Transverse colon (tissue), 4 donors: ENCODE measurements at regions not wholly inside any gene's neighbourhood (a gene's known extent, or its start where the extent isn't known, plus 50 kb on each side); places are given as distances from the start of the nearest gene placed in this dataset.

ENCODE experiments used
- DNase-seq: peaks from one replicate; pipeline ENCODE4 v3.0.0-alpha.2; 2019
- H3K27ac ChIP-seq, 4 donors: fragments of 200-600 bp; sonication (generic); 2 replicates each; pipeline ENCODE4 v1.5.1; 2016 to 2018; ENCODE audit warnings: inconsistent platforms in 4 of 4
- H3K27me3 ChIP-seq: fragments of 200-600 bp; sonication (generic); 2 replicates; pipeline ENCODE4 v1.5.1; 2017; ENCODE audit warnings: inconsistent platforms
- H3K36me3 ChIP-seq, 4 donors: fragments of 200-600 bp; sonication (generic); 2 replicates each; pipeline ENCODE4 v1.5.1; 2017 to 2019; ENCODE audit warnings: inconsistent platforms in 4 of 4
- H3K4me1 ChIP-seq, 4 donors: fragments of 200-600 bp; sonication (generic); 2 replicates each; pipeline ENCODE4 v1.5.1; 2017 to 2020; ENCODE audit warnings: inconsistent platforms in 4 of 4
- H3K4me3 ChIP-seq, 4 donors: fragments of 200-600 bp; sonication (generic); 1 replicate in 1 of 4; 2 replicates in 3 of 4; pipeline versions ENCODE4 v1.5.1 to v1.6.1; 2017 to 2019; ENCODE audit warnings: inconsistent platforms in 4 of 4
- H3K9me3 ChIP-seq, 2 donors: fragments of 200-600 bp; sonication (generic); 2 replicates each; pipeline ENCODE4 v1.5.1; 2017 to 2019; ENCODE audit warnings: inconsistent platforms in 2 of 2
- EP300 ChIP-seq: sonication (generic); formaldehyde crosslinking; IDR thresholded peaks from one replicate; pipeline ENCODE4 v1.6.1; 2017; ENCODE audit warnings: antibody characterized with exemption, low read depth
- POLR2A ChIP-seq: fragments of 450-650 bp; IDR thresholded peaks from one replicate; pipeline ENCODE4 v1.6.1; 2016; ENCODE audit warnings: antibody characterized with exemption, mild to moderate bottlenecking, moderate library complexity
- POLR2AphosphoS5 ChIP-seq, 3 donors: sonication (generic); formaldehyde crosslinking; IDR thresholded peaks; one replicate each; pipeline ENCODE4 v1.6.1; 2016; ENCODE audit warnings: antibody characterized with exemption in 3 of 3
- whole genome bisulfite sequencing, 2 donors: methylation state at CpG; one replicate each; pipeline ENCODE4 v1.1.5; 2018; ENCODE audit warnings: low coverage in 1 of 2; 5-methylcytosine and 5-hydroxymethylcytosine counted together
- in situ Hi-C, 4 donors: fragments of 200-750 bp; cut with MboI; loops; one replicate each; pipeline versions ENCODE4 v1.15.0 to v1.15.1; 2017; ENCODE audit warnings: low sequenced_read_pairs in 3 of 4, low pct_ligation_motif_present in 1 of 4, low pct_unique_long_range_greater_than_20kb in 1 of 4
- intact Hi-C: fragments of 100-400 bp; cut with DNase I; formaldehyde crosslinking; loops from one replicate; pipeline ENCODE4 v1.15.1; 2023; ENCODE audit warnings: low total_unique reads
- TF ChIP-seq, protein P1 (sequence below), 5 experiments: fragments of 200-600 bp in 3 of 5; fragments of 450-650 bp in 2 of 5; sonication (generic) in 3 of 5; IDR thresholded peaks; 1 replicate in 2 of 5; 2 replicates in 3 of 5; pipeline ENCODE4 v1.5.1; 2016 to 2017; ENCODE audit warnings: antibody characterized with exemption in 5 of 5, inconsistent platforms in 3 of 5, mild to moderate bottlenecking in 2 of 5, moderate library complexity in 1 of 5

DNA sequence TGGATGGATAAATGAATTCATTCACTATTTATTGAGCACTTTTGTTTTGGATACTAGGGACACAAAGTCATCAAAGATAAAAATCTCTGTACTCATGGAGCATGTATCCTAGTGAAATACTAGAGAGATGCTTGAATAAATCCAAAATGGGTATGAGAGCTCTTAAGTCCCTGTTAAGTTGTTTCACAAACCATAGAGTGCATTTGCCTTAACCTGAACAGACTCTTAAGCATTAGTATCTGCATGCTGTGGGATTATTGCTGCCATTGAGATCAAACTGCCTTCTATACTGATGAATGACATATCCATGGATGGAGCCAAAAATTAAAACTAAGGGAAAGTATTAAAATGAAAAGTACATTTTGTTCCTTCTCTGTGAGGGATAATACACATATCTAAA lies 206.5 kb upstream of the KRR1 start:
- TF ChIP-seq EP300 (no peak), POLR2A (no peak), POLR2AphosphoS5 (IDR thresholded peaks at IDR 0.05) (no peak)
- TF ChIP-seq, protein P1, sequence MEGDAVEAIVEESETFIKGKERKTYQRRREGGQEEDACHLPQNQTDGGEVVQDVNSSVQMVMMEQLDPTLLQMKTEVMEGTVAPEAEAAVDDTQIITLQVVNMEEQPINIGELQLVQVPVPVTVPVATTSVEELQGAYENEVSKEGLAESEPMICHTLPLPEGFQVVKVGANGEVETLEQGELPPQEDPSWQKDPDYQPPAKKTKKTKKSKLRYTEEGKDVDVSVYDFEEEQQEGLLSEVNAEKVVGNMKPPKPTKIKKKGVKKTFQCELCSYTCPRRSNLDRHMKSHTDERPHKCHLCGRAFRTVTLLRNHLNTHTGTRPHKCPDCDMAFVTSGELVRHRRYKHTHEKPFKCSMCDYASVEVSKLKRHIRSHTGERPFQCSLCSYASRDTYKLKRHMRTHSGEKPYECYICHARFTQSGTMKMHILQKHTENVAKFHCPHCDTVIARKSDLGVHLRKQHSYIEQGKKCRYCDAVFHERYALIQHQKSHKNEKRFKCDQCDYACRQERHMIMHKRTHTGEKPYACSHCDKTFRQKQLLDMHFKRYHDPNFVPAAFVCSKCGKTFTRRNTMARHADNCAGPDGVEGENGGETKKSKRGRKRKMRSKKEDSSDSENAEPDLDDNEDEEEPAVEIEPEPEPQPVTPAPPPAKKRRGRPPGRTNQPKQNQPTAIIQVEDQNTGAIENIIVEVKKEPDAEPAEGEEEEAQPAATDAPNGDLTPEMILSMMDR (IDR thresholded peaks at IDR 0.05): no peak
- H3K36me3 ChIP-seq: no peaks in the 10 kb centered on the region
- no peak overlapping the region for H3K27ac ChIP-seq
- H3K4me3 ChIP-seq: no peak overlapping the region
- no peaks in the 10 kb centered on the region for H3K27me3 ChIP-seq
- H3K4me1 ChIP-seq: peaks cover 5 to 26% (median 12%) of the 10 kb centered on the region in 4 donors
- in situ Hi-C loops (no loop called here), intact Hi-C loops (no loop called here)
- no peaks in the 10 kb centered on the region for H3K9me3 ChIP-seq
- no peak for DNase-seq

DNA sequence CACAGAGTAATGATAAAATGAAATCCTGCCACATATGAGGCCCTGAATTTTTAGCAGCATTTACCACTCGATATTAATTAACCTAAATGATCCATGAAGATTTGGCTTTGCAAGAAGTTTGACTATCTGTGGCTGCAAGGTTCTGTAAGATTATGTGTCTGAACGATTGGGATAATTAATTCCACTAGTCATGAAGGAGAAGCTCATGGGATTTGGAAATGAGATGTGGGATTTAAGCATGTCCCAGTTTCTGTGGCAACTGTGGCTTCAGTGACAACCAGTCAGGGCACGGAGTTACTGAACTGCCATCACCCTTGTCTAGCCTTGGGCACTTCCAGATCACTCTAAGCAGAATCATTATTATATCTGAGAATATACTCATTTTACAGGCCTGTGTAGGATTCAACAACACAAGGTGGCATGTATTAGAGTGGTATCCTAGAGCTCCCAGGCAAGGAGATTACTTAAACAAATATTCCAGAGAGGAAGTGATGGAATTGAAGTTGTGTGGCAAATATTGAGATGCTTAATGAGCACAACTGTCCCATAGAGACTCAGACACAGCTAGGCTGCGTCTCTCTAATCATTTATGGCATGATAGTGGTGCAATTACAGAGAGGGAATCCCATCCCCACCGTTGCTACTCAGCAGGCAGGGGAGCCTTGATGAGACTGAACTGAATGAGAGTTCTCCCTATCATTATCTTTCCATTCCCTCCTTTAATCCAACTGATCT lies 205.0 kb upstream of the KRR1 start:
- TF ChIP-seq POLR2A: no peak
- TF ChIP-seq EP300: no peak
- TF ChIP-seq, protein P1 (IDR thresholded peaks at IDR 0.05): no peak
- TF ChIP-seq POLR2AphosphoS5 (IDR thresholded peaks at IDR 0.05): no peak
- in situ Hi-C loops: no loop called here
- H3K27me3 ChIP-seq: no peaks in the 10 kb centered on the region
- H3K4me3 ChIP-seq: no peak overlapping the region
- H3K4me1 ChIP-seq: peaks cover 0 to 17% (median 2%) of the 10 kb centered on the region in 4 donors
- no peak for DNase-seq
- no peaks in the 10 kb centered on the region for H3K36me3 ChIP-seq
- no peak overlapping the region for H3K27ac ChIP-seq
- H3K9me3 ChIP-seq: no peaks in the 10 kb centered on the region
- 74 to 82% methylated on average over 5 of the region's 5 CpGs for WGBS, 2 donors
- intact Hi-C loops: no loop called here

GRCh38 chr12:75715682-75716081 lies 204.3 kb upstream of the KRR1 start:
- TF ChIP-seq EP300 (no peak), POLR2AphosphoS5 (IDR thresholded peaks at IDR 0.05) (no peak), POLR2A (no peak)
- TF ChIP-seq, protein P1 (IDR thresholded peaks at IDR 0.05): no peak
- intact Hi-C loops: no loop called here
- Histone ChIP-seq H3K9me3 (no peaks in the 10 kb centered on the region), H3K36me3 (no peaks in the 10 kb centered on the region), H3K4me3 (no peak overlapping the region), H3K27ac (no peak overlapping the region), H3K27me3 (no peaks in the 10 kb centered on the region), H3K4me1 (peaks cover 0 to 9% (median 0%) of the 10 kb centered on the region in 4 donors)
- in situ Hi-C loops: no loop called here
- WGBS, 2 donors: 90 to 92% methylated on average over 5 to 6 of the region's 6 CpGs
- no peak for DNase-seq

DNA sequence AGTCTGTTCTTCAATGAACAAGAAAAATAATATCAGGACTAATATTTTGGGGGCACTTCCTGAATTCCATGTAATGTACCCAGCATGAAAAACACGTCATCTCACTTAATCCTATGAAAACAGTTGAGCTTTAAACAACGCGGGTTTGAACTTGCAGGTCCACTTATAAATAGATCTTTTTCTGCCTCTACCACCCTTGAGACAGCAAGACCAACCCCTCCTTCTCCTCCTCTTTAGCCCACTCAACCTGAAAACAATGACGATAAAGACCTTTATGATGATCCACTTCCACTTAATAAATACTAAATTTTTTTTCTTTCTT lies 203.9 kb upstream of the KRR1 start:
- DNase-seq: no peak
- TF ChIP-seq EP300 (no peak), POLR2A (no peak), POLR2AphosphoS5 (IDR thresholded peaks at IDR 0.05) (no peak)
- intact Hi-C loops: no loop called here
- H3K36me3 ChIP-seq: no peaks in the 10 kb centered on the region
- H3K9me3 ChIP-seq: no peaks in the 10 kb centered on the region
- H3K27ac ChIP-seq: no peak overlapping the region
- 93 to 95% methylated on average over 2 to 4 of the region's 4 CpGs for WGBS, 2 donors
- in situ Hi-C loops: no loop called here
- no peak overlapping the region for H3K4me3 ChIP-seq
- no peaks in the 10 kb centered on the region for H3K27me3 ChIP-seq
- peaks cover 0 to 9% (median 1%) of the 10 kb centered on the region in 4 donors for H3K4me1 ChIP-seq
